GM10266 (cell line): ENCODE measurements at regions not wholly inside any gene's neighbourhood (a gene's known extent, or its start where the extent isn't known, plus 50 kb on each side); places are given as distances from the start of the nearest gene placed in this dataset.
"Not testable (repeated sequence)": the region's sequence is repeated elsewhere in the genome, so short reads cannot be mapped to it uniquely, and the experiment has no call there.

Source experiments
- DNase-seq: peaks from one replicate; pipeline ENCODE4 v3.0.0; 2012; ENCODE audit errors: extremely low spot score
- TF ChIP-seq, protein P1 (sequence below): IDR thresholded peaks from 2 replicates; pipeline ENCODE4 v1.5.1; 2012; ENCODE audit warnings: mild to moderate bottlenecking, low read depth; ENCODE audit not compliant: control insufficient read depth, insufficient read depth; ENCODE audit errors: missing control alignments

DNA sequence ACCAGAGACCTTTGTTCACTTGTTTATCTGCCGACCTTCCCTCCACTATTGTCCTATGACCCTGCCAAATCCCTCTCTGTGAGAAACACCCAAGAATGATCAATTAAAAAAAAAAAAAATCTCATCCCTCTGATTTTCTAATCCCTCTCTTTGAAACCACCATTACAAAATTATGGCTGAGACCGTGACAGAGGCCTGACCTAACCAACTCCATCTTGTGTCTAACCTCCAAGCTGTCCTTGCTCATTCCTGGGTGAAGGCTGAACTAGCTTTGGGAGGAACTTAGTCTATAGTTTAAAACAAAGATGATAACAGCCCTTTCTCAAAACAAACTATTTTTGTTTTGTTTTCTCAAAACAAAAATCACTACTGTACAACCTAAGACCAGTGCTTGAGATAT, 474.5 kb downstream of the TMEM114 start:
- TF ChIP-seq, protein P1, sequence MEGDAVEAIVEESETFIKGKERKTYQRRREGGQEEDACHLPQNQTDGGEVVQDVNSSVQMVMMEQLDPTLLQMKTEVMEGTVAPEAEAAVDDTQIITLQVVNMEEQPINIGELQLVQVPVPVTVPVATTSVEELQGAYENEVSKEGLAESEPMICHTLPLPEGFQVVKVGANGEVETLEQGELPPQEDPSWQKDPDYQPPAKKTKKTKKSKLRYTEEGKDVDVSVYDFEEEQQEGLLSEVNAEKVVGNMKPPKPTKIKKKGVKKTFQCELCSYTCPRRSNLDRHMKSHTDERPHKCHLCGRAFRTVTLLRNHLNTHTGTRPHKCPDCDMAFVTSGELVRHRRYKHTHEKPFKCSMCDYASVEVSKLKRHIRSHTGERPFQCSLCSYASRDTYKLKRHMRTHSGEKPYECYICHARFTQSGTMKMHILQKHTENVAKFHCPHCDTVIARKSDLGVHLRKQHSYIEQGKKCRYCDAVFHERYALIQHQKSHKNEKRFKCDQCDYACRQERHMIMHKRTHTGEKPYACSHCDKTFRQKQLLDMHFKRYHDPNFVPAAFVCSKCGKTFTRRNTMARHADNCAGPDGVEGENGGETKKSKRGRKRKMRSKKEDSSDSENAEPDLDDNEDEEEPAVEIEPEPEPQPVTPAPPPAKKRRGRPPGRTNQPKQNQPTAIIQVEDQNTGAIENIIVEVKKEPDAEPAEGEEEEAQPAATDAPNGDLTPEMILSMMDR: no peak

GRCh38 chr16:8114941-8115340, 475.4 kb downstream of the TMEM114 start:
- DNase-seq: not testable (repeated sequence)

More for the DNA sequence above, 474.5 kb downstream of the TMEM114 start:
- no peak for DNase-seq

GRCh38 chr16:8113843-8114242, 476.5 kb downstream of the TMEM114 start:
- no peak for DNase-seq
- TF ChIP-seq, protein P1: no peak

GRCh38 chr16:8110572-8111514, 479.5 kb downstream of the TMEM114 start:
- no peak for DNase-seq
- TF ChIP-seq, protein P1: no peak

GRCh38 chr16:8109510-8110369, 480.6 kb downstream of the TMEM114 start:
- TF ChIP-seq, protein P1: no peak
- no peak for DNase-seq

- no peak for DNase-seq
- TF ChIP-seq, protein P1: no peak
These were observed 481.3 kb downstream of the TMEM114 start for GRCh38 chr16:8108991-8109509.

DNA sequence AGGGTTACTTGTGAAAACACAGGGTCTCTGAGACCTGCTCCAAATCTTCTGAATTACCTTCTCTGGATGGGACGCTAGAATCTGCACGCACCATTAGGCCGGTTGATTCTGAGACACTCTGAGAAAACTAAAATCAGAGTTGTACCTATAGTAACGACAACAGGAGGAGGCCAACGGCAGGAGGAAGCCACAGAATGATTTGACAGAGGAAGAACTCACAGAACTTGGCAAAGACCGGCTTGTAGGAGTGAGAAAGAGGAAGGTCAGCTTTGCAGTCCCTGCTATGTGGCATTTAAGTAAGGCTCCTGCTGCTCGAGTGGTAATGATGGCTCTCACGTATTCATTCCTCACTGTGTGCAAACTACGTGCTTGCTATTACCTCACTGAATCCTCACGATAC, 483.0 kb downstream of the TMEM114 start:
- TF ChIP-seq, protein P1: no peak
- DNase-seq: no peak
